ENCODE measurements at regions not wholly inside any gene's neighbourhood (a gene's known extent, or its start where the extent isn't known, plus 50 kb on each side); places are given as distances from the start of the nearest gene placed in this dataset.
"Not testable (repeated sequence)": the region's sequence is repeated elsewhere in the genome, so short reads cannot be mapped to it uniquely, and the experiment has no call there.

GRCh38 chr3:162348912-162349311 lies 852.3 kb downstream of the OTOL1 start:
- DNase-seq, result no peak

- no peak for DNase-seq
Measured at GRCh38 chr3:162353414-162353813, 856.8 kb downstream of the OTOL1 start.

- DNase-seq, result no peak
Measured at GRCh38 chr3:162354356-162354755, 857.7 kb downstream of the OTOL1 start.

GRCh38 chr3:162365066-162365719 lies 868.6 kb downstream of the OTOL1 start:
- DNase-seq, result no peak

GRCh38 chr3:162366166-162366766 lies 869.7 kb downstream of the OTOL1 start:
- DNase-seq, result no peak

GRCh38 chr3:162367429-162368260 lies 871.0 kb downstream of the OTOL1 start:
- no peak for DNase-seq

- DNase-seq, result no peak
Measured at GRCh38 chr3:162368417-162368816, 871.8 kb downstream of the OTOL1 start.

GRCh38 chr3:162369306-162369705 lies 872.7 kb downstream of the OTOL1 start:
- DNase-seq, result no peak

GRCh38 chr3:162370141-162370540 lies 873.5 kb downstream of the OTOL1 start:
- DNase-seq, result no peak

GRCh38 chr3:162376761-162377160 lies 880.2 kb downstream of the OTOL1 start:
- DNase-seq, result no peak

GRCh38 chr3:162377608-162378007 lies 881.0 kb downstream of the OTOL1 start:
- DNase-seq, result no peak

GRCh38 chr3:162385387-162385786 lies 888.8 kb downstream of the OTOL1 start:
- no peak for DNase-seq

GRCh38 chr3:162390891-162391290 lies 894.3 kb downstream of the OTOL1 start:
- no peak for DNase-seq

GRCh38 chr3:162391301-162391700 lies 894.7 kb downstream of the OTOL1 start:
- DNase-seq, result no peak

- DNase-seq, result no peak
Measured at GRCh38 chr3:162395496-162395895, 898.9 kb downstream of the OTOL1 start.

- no peak for DNase-seq
Measured at GRCh38 chr3:162398554-162398953, 901.9 kb downstream of the OTOL1 start.

- DNase-seq, result no peak
Measured at GRCh38 chr3:162400697-162401096, 904.1 kb downstream of the OTOL1 start.

- DNase-seq, result not testable (repeated sequence)
Measured at GRCh38 chr3:162411556-162411955, 914.9 kb downstream of the OTOL1 start.

GRCh38 chr3:162421721-162422120 lies 925.1 kb downstream of the OTOL1 start:
- no peak for DNase-seq

- no peak for DNase-seq
Measured at GRCh38 chr3:162428192-162428591, 931.6 kb downstream of the OTOL1 start.

- no peak for DNase-seq
Measured at GRCh38 chr3:162435750-162436149, 939.1 kb downstream of the OTOL1 start.

- no peak for DNase-seq
Measured at GRCh38 chr3:162436826-162437225, 940.2 kb downstream of the OTOL1 start.

- DNase-seq, result no peak
Measured at GRCh38 chr3:162437480-162437879, 940.9 kb downstream of the OTOL1 start.

GRCh38 chr3:162441716-162442115 lies 945.1 kb downstream of the OTOL1 start:
- DNase-seq, result no peak

Data from activated CD4-positive, alpha-beta T cell treated with anti-CD3 and anti-CD28 coated beads for 48 hours (primary cell).